ENCODE measurements at regions not wholly inside any gene's neighbourhood (a gene's known extent, or its start where the extent isn't known, plus 50 kb on each side); places are given as distances from the start of the nearest gene placed in this dataset.

DNA sequence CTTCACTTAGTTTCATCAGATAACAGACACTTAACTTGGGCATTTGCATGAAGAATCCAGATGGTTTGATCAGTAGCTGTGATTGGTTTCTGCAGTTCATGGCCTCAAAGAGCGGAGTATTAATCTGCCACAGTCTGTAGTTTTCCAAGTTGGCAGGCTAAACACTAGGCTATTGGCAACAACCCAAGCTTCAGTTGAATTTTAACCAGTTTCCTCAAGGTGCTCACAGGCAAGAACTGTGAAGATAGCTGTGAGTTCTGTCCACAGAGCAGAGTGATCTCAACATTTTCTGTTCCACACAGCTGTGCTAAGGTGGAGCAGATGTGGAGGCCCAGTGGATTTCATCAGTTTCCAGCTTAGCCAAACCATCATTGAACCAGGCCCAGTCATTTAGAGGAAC lies 469.5 kb upstream of the LINC00305 start:
- ChIA-PET CTCF (no interaction called here), POLR2A (no interaction called here)
- no peak overlapping the region for H3K4me3 ChIP-seq (ENCODE audit: low read depth, low read length)
- no peak for DNase-seq (ENCODE audit: low read depth)
- H3K36me3 ChIP-seq (ENCODE audit: control insufficient read depth, insufficient read depth, low read length), result no peaks in the 10 kb centered on the region
- TF ChIP-seq, protein P1, sequence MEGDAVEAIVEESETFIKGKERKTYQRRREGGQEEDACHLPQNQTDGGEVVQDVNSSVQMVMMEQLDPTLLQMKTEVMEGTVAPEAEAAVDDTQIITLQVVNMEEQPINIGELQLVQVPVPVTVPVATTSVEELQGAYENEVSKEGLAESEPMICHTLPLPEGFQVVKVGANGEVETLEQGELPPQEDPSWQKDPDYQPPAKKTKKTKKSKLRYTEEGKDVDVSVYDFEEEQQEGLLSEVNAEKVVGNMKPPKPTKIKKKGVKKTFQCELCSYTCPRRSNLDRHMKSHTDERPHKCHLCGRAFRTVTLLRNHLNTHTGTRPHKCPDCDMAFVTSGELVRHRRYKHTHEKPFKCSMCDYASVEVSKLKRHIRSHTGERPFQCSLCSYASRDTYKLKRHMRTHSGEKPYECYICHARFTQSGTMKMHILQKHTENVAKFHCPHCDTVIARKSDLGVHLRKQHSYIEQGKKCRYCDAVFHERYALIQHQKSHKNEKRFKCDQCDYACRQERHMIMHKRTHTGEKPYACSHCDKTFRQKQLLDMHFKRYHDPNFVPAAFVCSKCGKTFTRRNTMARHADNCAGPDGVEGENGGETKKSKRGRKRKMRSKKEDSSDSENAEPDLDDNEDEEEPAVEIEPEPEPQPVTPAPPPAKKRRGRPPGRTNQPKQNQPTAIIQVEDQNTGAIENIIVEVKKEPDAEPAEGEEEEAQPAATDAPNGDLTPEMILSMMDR (IDR thresholded peaks at IDR 0.05; ENCODE audit: insufficient read depth, low read depth, low read length), result no peak
- H3K27me3 ChIP-seq (ENCODE audit: control insufficient read depth, insufficient read depth, low read length), result no peaks in the 10 kb centered on the region

DNA sequence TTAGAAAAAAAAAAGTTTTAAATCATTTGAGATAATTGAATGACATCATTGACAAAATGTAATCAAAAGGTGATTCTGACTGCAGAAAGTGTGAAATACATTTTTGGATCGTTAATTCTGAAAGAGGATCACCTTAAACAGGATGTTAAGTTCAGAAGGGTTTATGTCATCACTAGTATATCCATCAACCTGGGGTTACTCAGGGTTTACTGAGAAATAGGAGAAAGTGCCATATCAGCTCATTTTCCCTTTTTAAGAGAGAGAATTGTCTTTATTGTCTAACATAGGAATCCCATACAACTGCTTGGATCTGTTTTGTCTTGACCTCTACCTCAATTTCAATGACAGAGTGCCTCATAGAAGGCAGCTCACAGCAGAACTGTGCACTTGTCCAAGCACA lies 466.1 kb upstream of the LINC00305 start:
- TF ChIP-seq, protein P1 (IDR thresholded peaks at IDR 0.05; ENCODE audit: insufficient read depth, low read depth, low read length), result no peak
- DNase-seq (ENCODE audit: low read depth), result no peak
- ChIA-PET CTCF (no interaction called here), POLR2A (no interaction called here)
- Histone ChIP-seq H3K4me3 (ENCODE audit: low read depth, low read length) (no peak overlapping the region), H3K27me3 (ENCODE audit: control insufficient read depth, insufficient read depth, low read length) (no peaks in the 10 kb centered on the region), H3K36me3 (ENCODE audit: control insufficient read depth, insufficient read depth, low read length) (no peaks in the 10 kb centered on the region)

DNA sequence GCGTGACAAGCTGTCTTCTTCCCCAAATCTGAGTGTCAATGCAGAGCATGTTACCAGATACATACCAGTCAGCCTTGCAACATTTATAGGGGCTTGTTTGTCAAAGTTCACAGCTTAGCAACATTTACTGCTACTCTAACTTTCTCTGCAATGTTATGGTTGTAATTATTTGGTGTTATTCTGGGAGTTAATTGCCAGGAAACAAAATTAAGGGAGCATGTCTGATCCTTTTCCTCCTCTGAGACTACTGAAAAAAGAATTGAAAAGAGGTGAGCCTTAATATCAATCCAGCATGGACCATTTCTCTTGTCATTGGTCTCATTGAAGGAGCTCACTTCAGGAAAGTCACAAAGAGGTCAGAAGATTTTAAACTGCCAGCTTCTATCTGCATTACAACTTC lies 465.6 kb upstream of the LINC00305 start:
- H3K36me3 ChIP-seq (ENCODE audit: control insufficient read depth, insufficient read depth, low read length), result no peaks in the 10 kb centered on the region
- no peaks in the 10 kb centered on the region for H3K27me3 ChIP-seq (ENCODE audit: control insufficient read depth, insufficient read depth, low read length)
- DNase-seq (ENCODE audit: low read depth), result no peak
- TF ChIP-seq, protein P1 (IDR thresholded peaks at IDR 0.05; ENCODE audit: insufficient read depth, low read depth, low read length), result no peak
- POLR2A ChIA-PET, result no interaction called here
- no peak overlapping the region for H3K4me3 ChIP-seq (ENCODE audit: low read depth, low read length)
- CTCF ChIA-PET, result no interaction called here

DNA sequence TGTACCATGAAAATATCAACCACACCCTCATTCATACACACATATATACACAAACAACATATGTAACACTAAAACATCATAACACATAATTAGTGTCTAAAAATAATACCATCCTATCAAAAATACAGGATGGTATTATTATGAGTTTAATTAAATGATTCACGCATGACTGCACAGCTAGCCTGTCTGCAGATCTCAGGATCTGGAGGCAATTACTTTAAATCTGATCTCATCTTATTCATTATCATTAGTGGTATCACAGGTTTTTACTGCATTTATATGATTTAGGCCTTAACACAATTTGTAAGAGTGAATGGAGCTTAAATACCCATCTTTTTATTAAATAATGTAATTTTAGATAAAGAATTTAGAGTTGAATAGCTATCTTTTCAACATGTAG lies 443.4 kb upstream of the LINC00305 start:
- CTCF ChIA-PET, result no interaction called here
- DNase-seq (ENCODE audit: low read depth), result no peak
- POLR2A ChIA-PET, result no interaction called here
- H3K27me3 ChIP-seq (ENCODE audit: control insufficient read depth, insufficient read depth, low read length), result no peaks in the 10 kb centered on the region
- TF ChIP-seq, protein P1 (IDR thresholded peaks at IDR 0.05; ENCODE audit: insufficient read depth, low read depth, low read length), result no peak
- no peaks in the 10 kb centered on the region for H3K36me3 ChIP-seq (ENCODE audit: control insufficient read depth, insufficient read depth, low read length)
- no peak overlapping the region for H3K4me3 ChIP-seq (ENCODE audit: low read depth, low read length)

DNA sequence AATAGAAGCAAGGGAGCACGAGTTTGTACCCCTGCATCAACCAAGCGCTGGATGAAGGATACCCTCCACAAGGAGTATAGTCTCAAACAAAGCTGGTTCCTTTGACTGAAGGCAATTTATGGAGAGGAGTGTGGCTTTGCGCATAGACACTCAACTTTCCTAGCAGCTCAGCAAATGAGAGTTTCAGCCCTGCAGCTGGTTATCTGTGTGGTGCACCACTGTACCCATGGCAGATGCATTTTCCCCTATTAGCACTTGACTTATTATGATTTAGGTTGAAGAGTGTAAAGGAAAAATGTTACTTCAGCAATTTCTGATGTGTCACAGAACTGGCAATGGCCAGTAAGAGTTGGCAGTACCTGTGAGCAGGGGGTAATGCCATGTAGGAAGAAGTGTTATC lies 440.1 kb upstream of the LINC00305 start:
- DNase-seq (ENCODE audit: low read depth), result no peak
- Histone ChIP-seq H3K36me3 (ENCODE audit: control insufficient read depth, insufficient read depth, low read length) (no peaks in the 10 kb centered on the region), H3K27me3 (ENCODE audit: control insufficient read depth, insufficient read depth, low read length) (no peaks in the 10 kb centered on the region), H3K4me3 (ENCODE audit: low read depth, low read length) (no peak overlapping the region)
- ChIA-PET POLR2A (no interaction called here), CTCF (no interaction called here)
- TF ChIP-seq, protein P1 (IDR thresholded peaks at IDR 0.05; ENCODE audit: insufficient read depth, low read depth, low read length), result no peak
